Stimulated activated CD8-positive, alpha-beta memory T cell treated with anti-CD3 and anti-CD28 coated beads, Interleukin-4, amount 100 ng/mL, for 48 hours (primary cell): ENCODE measurements at regions not wholly inside any gene's neighbourhood (a gene's known extent, or its start where the extent isn't known, plus 50 kb on each side); places are given as distances from the start of the nearest gene placed in this dataset.
A peak's percentile ranks its signal among the peaks of the same experiment; 100 is the strongest.

ENCODE experiments used
- DNase-seq: peaks from one replicate; pipeline ENCODE4 v3.0.0-alpha.2; 2020

- peak; percentile 78 for DNase-seq
Observed at GRCh38 chr13:39942552-39943273, 287.3 kb downstream of the COG6 start.

- no peak for DNase-seq
Observed at GRCh38 chr13:39943711-39944110, 288.2 kb downstream of the COG6 start.

GRCh38 chr13:39945226-39945625 lies 289.8 kb downstream of the COG6 start:
- DNase-seq, result no peak

GRCh38 chr13:39946769-39947168 lies 291.3 kb downstream of the COG6 start:
- DNase-seq, result no peak

- no peak for DNase-seq
Observed at GRCh38 chr13:39951301-39951700, 295.8 kb downstream of the COG6 start.

GRCh38 chr13:39952249-39953233 lies 297.1 kb downstream of the COG6 start:
- no peak for DNase-seq

- DNase-seq, result no peak
Observed at GRCh38 chr13:39954476-39954875, 299.0 kb downstream of the COG6 start.

- DNase-seq, result no peak
Observed at GRCh38 chr13:39955560-39955959, 300.1 kb downstream of the COG6 start.

GRCh38 chr13:39956036-39956435 lies 300.6 kb downstream of the COG6 start:
- peak; percentile 40 for DNase-seq

GRCh38 chr13:39957868-39958677 lies 302.6 kb downstream of the COG6 start:
- no peak for DNase-seq

- no peak for DNase-seq
Observed at GRCh38 chr13:39959497-39960144, 304.2 kb downstream of the COG6 start.

GRCh38 chr13:39960191-39960590 lies 304.7 kb downstream of the COG6 start:
- DNase-seq, result no peak

GRCh38 chr13:39961036-39961435 lies 305.6 kb downstream of the COG6 start:
- DNase-seq, result no peak

GRCh38 chr13:39963612-39964011 lies 308.1 kb downstream of the COG6 start:
- no peak for DNase-seq

GRCh38 chr13:39965309-39965708 lies 309.8 kb downstream of the COG6 start:
- no peak for DNase-seq

- DNase-seq, result no peak
Observed at GRCh38 chr13:39967199-39967959, 311.9 kb downstream of the COG6 start.

- DNase-seq, result no peak
Observed at GRCh38 chr13:39968646-39969475, 313.4 kb downstream of the COG6 start.

- DNase-seq, result no peak
Observed at GRCh38 chr13:39970177-39970846, 314.9 kb downstream of the COG6 start.

GRCh38 chr13:39971526-39971925 lies 316.1 kb downstream of the COG6 start:
- DNase-seq, result no peak

- no peak for DNase-seq
Observed at GRCh38 chr13:39976481-39976880, 321.0 kb downstream of the COG6 start.
